ENCODE measurements at regions not wholly inside any gene's neighbourhood (a gene's known extent, or its start where the extent isn't known, plus 50 kb on each side); places are given as distances from the start of the nearest gene placed in this dataset.

GRCh38 chr15:87362531-87362930, 894.0 kb downstream of the NTRK3 start:
- H3K27ac ChIP-seq: no peak overlapping the region
- TF ChIP-seq CTCF (IDR thresholded peaks at IDR 0.05) (no peak), ZFX (IDR thresholded peaks at IDR 0.05; ENCODE audit: borderline replicate concordance) (no peak)

GRCh38 chr15:87357637-87358313, 898.8 kb downstream of the NTRK3 start:
- no peak overlapping the region for H3K27ac ChIP-seq
- TF ChIP-seq CTCF (IDR thresholded peaks at IDR 0.05) (no peak), ZFX (IDR thresholded peaks at IDR 0.05; ENCODE audit: borderline replicate concordance) (no peak)

GRCh38 chr15:87355946-87356345, 900.6 kb downstream of the NTRK3 start:
- no peak for TF ChIP-seq CTCF (IDR thresholded peaks at IDR 0.05)
- no peak for TF ChIP-seq ZFX (IDR thresholded peaks at IDR 0.05; ENCODE audit: borderline replicate concordance)
- no peak overlapping the region for H3K27ac ChIP-seq

DNA sequence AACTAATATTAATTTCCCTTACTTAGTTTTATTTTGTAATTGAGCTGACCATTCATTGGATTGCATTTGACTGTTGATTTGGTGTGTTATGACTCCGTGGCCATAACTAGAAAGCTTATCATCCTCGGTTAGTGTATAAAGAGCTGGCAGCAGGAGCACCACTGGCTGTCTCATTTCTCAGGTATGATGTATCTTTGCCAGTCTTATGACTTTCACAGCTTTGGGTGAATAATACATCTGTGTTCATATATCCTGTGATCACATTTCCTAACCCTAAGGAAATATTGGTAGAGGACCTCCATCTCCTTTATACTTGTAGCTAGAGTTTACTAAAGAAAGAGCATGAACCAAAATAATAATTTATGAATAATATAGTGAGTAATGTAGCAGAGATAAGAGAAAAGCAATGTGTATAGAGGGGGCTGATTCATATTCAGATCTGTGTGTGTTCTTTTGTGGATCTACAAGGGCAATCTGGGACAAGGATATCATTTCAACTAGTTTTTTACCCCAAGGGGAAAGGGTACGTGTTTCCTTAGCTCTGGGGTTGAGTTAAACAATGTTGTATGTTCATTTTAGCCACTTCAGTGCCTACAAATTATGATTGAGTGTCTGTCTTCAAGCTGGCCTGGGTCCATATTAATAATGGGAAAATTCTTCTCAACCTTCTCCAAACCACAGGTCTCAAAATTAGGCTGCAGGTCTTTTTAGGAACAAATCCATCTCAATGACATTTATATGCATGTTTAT, 901.7 kb downstream of the NTRK3 start:
- TF ChIP-seq ZFX (IDR thresholded peaks at IDR 0.05; ENCODE audit: borderline replicate concordance): no peak
- TF ChIP-seq CTCF (IDR thresholded peaks at IDR 0.05): no peak
- no peak overlapping the region for H3K27ac ChIP-seq

DNA sequence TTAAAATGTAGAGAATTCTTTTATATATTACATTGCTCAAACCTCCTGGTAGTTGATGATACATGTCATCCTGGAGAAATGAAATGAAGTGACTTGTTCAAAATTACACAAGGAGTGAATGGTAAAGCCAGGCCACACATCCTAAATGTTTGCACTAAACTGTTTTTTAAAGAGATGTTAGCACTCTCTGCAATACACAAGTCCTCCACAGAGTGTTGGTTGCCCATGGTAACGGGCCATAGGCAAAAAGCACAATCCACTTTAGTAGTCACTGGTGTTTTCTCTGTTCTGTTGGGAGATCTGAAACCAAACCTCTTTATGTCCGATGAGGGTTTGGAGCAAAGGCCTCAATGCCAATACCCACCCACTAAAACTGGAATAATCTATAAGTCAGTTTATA, 907.4 kb downstream of the NTRK3 start:
- TF ChIP-seq ZFX (IDR thresholded peaks at IDR 0.05; ENCODE audit: borderline replicate concordance) (no peak), CTCF (IDR thresholded peaks at IDR 0.05) (no peak)
- no peak overlapping the region for H3K27ac ChIP-seq

DNA sequence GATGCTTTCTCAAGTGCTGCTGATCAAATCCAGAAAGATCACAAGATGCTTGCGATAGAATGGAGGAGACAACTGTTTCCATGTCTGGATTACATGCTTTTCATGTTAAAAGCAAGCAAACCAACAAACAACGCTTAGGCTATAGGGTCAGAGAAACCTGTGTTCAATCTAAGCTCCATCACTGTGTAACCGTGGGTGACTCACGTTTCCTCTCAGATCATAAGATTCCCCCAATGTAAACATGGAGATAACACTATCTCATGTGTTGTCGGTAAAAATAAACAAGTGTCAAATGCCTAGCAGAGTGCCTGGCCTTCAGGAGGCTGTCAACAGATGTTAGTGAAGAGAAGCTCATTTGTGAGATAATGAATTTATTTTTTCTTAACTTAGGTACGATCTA, 907.8 kb downstream of the NTRK3 start:
- TF ChIP-seq ZFX (IDR thresholded peaks at IDR 0.05; ENCODE audit: borderline replicate concordance): no peak
- no peak for TF ChIP-seq CTCF (IDR thresholded peaks at IDR 0.05)
- H3K27ac ChIP-seq: no peak overlapping the region

Data from 22Rv1 (cell line).